ENCODE measurements at regions not wholly inside any gene's neighbourhood (a gene's known extent, or its start where the extent isn't known, plus 50 kb on each side); places are given as distances from the start of the nearest gene placed in this dataset.

- TF ChIP-seq, protein P1, sequence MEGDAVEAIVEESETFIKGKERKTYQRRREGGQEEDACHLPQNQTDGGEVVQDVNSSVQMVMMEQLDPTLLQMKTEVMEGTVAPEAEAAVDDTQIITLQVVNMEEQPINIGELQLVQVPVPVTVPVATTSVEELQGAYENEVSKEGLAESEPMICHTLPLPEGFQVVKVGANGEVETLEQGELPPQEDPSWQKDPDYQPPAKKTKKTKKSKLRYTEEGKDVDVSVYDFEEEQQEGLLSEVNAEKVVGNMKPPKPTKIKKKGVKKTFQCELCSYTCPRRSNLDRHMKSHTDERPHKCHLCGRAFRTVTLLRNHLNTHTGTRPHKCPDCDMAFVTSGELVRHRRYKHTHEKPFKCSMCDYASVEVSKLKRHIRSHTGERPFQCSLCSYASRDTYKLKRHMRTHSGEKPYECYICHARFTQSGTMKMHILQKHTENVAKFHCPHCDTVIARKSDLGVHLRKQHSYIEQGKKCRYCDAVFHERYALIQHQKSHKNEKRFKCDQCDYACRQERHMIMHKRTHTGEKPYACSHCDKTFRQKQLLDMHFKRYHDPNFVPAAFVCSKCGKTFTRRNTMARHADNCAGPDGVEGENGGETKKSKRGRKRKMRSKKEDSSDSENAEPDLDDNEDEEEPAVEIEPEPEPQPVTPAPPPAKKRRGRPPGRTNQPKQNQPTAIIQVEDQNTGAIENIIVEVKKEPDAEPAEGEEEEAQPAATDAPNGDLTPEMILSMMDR (IDR thresholded peaks at IDR 0.05), result no peak
- no peak for ATAC-seq
- Histone ChIP-seq H3K4me1 (no peaks in the 10 kb centered on the region), H3K9me3 (no peaks in the 10 kb centered on the region), H3K4me3 (no peak overlapping the region), H3K27ac (no peak overlapping the region), H3K27me3 (no peaks in the 10 kb centered on the region), H3K36me3 (no peaks in the 10 kb centered on the region)
- intact Hi-C loops (cut with DNase I), result no loop called here
- no peak for DNase-seq
Measured at GRCh38 chr11:42058794-42059193, 599.3 kb upstream of the LRRC4C start.

DNA sequence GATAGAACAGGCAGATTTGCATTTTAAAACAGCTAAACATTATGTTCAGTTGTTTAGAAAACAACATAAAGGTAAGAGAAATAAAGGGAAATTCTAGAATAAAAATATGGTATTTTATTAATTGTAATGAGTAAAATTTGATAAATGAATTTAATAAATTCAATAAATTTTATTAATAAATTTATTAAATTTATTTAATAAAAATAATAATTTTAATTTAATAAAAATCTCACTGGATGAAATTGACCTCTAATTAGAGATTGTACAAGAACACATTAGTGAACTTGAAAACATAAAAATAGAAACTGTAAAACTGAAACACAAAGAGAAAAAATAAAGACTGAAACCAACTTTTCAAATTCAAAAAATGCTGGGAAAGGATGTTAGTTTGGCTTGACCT is 605.7 kb upstream of the LRRC4C start:
- Histone ChIP-seq H3K27ac (no peak overlapping the region), H3K9me3 (no peaks in the 10 kb centered on the region), H3K4me3 (no peak overlapping the region), H3K4me1 (no peaks in the 10 kb centered on the region), H3K36me3 (no peaks in the 10 kb centered on the region), H3K27me3 (no peaks in the 10 kb centered on the region)
- ATAC-seq (no peak), DNase-seq (no peak)
- TF ChIP-seq, protein P1 (IDR thresholded peaks at IDR 0.05), result no peak
- intact Hi-C loops (cut with DNase I), result no loop called here

GRCh38 chr11:42066113-42066512 is 606.7 kb upstream of the LRRC4C start:
- TF ChIP-seq, protein P1 (IDR thresholded peaks at IDR 0.05), result no peak
- H3K9me3 ChIP-seq, result no peaks in the 10 kb centered on the region
- no peaks in the 10 kb centered on the region for H3K36me3 ChIP-seq
- H3K4me1 ChIP-seq, result no peaks in the 10 kb centered on the region
- H3K27ac ChIP-seq, result no peak overlapping the region
- DNase-seq, result no peak
- H3K27me3 ChIP-seq, result no peaks in the 10 kb centered on the region
- no peak overlapping the region for H3K4me3 ChIP-seq
- no peak for ATAC-seq
- intact Hi-C loops (cut with DNase I), result no loop called here

GRCh38 chr11:42074306-42074705 is 614.9 kb upstream of the LRRC4C start:
- intact Hi-C loops (cut with DNase I), result no loop called here

DNA sequence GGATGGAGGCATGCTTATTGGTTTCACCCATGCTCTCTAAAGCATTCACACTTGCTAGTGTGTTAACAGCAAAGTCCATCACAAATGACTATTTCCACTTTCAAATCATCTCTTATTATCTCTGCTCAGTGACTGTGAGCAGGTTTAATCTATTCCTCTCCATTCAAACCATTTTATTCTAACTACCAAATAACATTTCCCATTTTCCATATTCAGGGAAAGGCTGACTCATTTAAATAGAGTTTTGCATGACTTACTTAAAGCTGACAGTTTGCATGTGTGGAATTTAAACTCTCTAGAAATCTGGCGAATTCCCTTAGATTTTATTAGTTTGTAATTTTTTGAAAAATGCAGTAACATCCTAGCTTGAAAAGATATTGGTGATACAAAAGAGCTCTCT is 615.7 kb upstream of the LRRC4C start:
- no peak for DNase-seq
- no peak for ATAC-seq
- Histone ChIP-seq H3K4me1 (no peaks in the 10 kb centered on the region), H3K27me3 (no peaks in the 10 kb centered on the region), H3K27ac (no peak overlapping the region), H3K9me3 (no peaks in the 10 kb centered on the region), H3K4me3 (no peak overlapping the region), H3K36me3 (no peaks in the 10 kb centered on the region)
- TF ChIP-seq, protein P1 (IDR thresholded peaks at IDR 0.05), result no peak
- intact Hi-C loops (cut with DNase I), result no loop called here

More at GRCh38 chr11:42074306-42074705, 614.9 kb upstream of the LRRC4C start:
- no peak overlapping the region for H3K4me3 ChIP-seq
- TF ChIP-seq, protein P1 (IDR thresholded peaks at IDR 0.05), result no peak
- no peaks in the 10 kb centered on the region for H3K27me3 ChIP-seq
- H3K36me3 ChIP-seq, result no peaks in the 10 kb centered on the region
- H3K27ac ChIP-seq, result no peak overlapping the region
- ATAC-seq, result no peak
- H3K9me3 ChIP-seq, result no peaks in the 10 kb centered on the region
- no peak for DNase-seq
- H3K4me1 ChIP-seq, result no peaks in the 10 kb centered on the region

- ATAC-seq, result no peak
- Histone ChIP-seq H3K27me3 (no peaks in the 10 kb centered on the region), H3K27ac (no peak overlapping the region), H3K36me3 (no peaks in the 10 kb centered on the region), H3K9me3 (no peaks in the 10 kb centered on the region), H3K4me1 (no peaks in the 10 kb centered on the region), H3K4me3 (no peak overlapping the region)
- DNase-seq, result no peak
- intact Hi-C loops (cut with DNase I), result no loop called here
- TF ChIP-seq, protein P1 (IDR thresholded peaks at IDR 0.05), result no peak
Measured at GRCh38 chr11:42077794-42078193, 618.3 kb upstream of the LRRC4C start.

Data from upper lobe of right lung (tissue), 1 donor.